ENCODE measurements at regions not wholly inside any gene's neighbourhood (a gene's known extent, or its start where the extent isn't known, plus 50 kb on each side); places are given as distances from the start of the nearest gene placed in this dataset.

- Mint-ChIP-seq H3K4me1 (ENCODE audit: unreplicated experiment) (no peaks in the 10 kb centered on the region), H3K27ac (ENCODE audit: unreplicated experiment) (no peak overlapping the region), H3K36me3 (ENCODE audit: low read depth, unreplicated experiment) (peaks cover 3% of the 10 kb centered on the region), H3K27me3 (ENCODE audit: unreplicated experiment) (peaks cover 10% of the 10 kb centered on the region), H3K9me3 (ENCODE audit: unreplicated experiment) (no peaks in the 10 kb centered on the region), H3K4me3 (ENCODE audit: unreplicated experiment) (no peak overlapping the region)
- DNase-seq (ENCODE audit: low spot score), result no peak
- no peak for TF ChIP-seq CTCF (IDR thresholded peaks at IDR 0.05; ENCODE audit: unreplicated experiment)
Observed at GRCh38 chr10:42982891-42983506, 93.9 kb upstream of the RET start.

- no peak for TF ChIP-seq CTCF (IDR thresholded peaks at IDR 0.05; ENCODE audit: unreplicated experiment)
- H3K27me3 Mint-ChIP-seq (ENCODE audit: unreplicated experiment), result peaks cover 10% of the 10 kb centered on the region
- H3K4me1 Mint-ChIP-seq (ENCODE audit: unreplicated experiment), result no peaks in the 10 kb centered on the region
- DNase-seq (ENCODE audit: low spot score), result no peak
- H3K36me3 Mint-ChIP-seq (ENCODE audit: low read depth, unreplicated experiment), result peaks cover 3% of the 10 kb centered on the region
- H3K4me3 Mint-ChIP-seq (ENCODE audit: unreplicated experiment), result no peak overlapping the region
- H3K27ac Mint-ChIP-seq (ENCODE audit: unreplicated experiment), result no peak overlapping the region
- H3K9me3 Mint-ChIP-seq (ENCODE audit: unreplicated experiment), result no peaks in the 10 kb centered on the region
Observed at GRCh38 chr10:42983591-42983990, 93.3 kb upstream of the RET start.

- Mint-ChIP-seq H3K4me3 (ENCODE audit: unreplicated experiment) (no peak overlapping the region), H3K27me3 (ENCODE audit: unreplicated experiment) (peaks cover 13% of the 10 kb centered on the region), H3K36me3 (ENCODE audit: low read depth, unreplicated experiment) (peaks cover 3% of the 10 kb centered on the region), H3K27ac (ENCODE audit: unreplicated experiment) (no peak overlapping the region), H3K9me3 (ENCODE audit: unreplicated experiment) (no peaks in the 10 kb centered on the region), H3K4me1 (ENCODE audit: unreplicated experiment) (no peaks in the 10 kb centered on the region)
- no peak for TF ChIP-seq CTCF (IDR thresholded peaks at IDR 0.05; ENCODE audit: unreplicated experiment)
- DNase-seq (ENCODE audit: low spot score), result no peak
Observed at GRCh38 chr10:42984035-42984610, 92.7 kb upstream of the RET start.

- DNase-seq (ENCODE audit: low spot score), result no peak
- H3K27ac Mint-ChIP-seq (ENCODE audit: unreplicated experiment), result no peak overlapping the region
- peaks cover 3% of the 10 kb centered on the region for H3K36me3 Mint-ChIP-seq (ENCODE audit: low read depth, unreplicated experiment)
Observed at GRCh38 chr10:42984761-42985325, 92.0 kb upstream of the RET start.

More at GRCh38 chr10:42984761-42985325, 92.0 kb upstream of the RET start:
- peaks cover 16% of the 10 kb centered on the region for H3K27me3 Mint-ChIP-seq (ENCODE audit: unreplicated experiment)
- H3K4me1 Mint-ChIP-seq (ENCODE audit: unreplicated experiment), result no peaks in the 10 kb centered on the region
- no peak for TF ChIP-seq CTCF (IDR thresholded peaks at IDR 0.05; ENCODE audit: unreplicated experiment)
- no peak overlapping the region for H3K4me3 Mint-ChIP-seq (ENCODE audit: unreplicated experiment)
- no peaks in the 10 kb centered on the region for H3K9me3 Mint-ChIP-seq (ENCODE audit: unreplicated experiment)
